ENCODE measurements at regions not wholly inside any gene's neighbourhood (a gene's known extent, or its start where the extent isn't known, plus 50 kb on each side); places are given as distances from the start of the nearest gene placed in this dataset.

DNA sequence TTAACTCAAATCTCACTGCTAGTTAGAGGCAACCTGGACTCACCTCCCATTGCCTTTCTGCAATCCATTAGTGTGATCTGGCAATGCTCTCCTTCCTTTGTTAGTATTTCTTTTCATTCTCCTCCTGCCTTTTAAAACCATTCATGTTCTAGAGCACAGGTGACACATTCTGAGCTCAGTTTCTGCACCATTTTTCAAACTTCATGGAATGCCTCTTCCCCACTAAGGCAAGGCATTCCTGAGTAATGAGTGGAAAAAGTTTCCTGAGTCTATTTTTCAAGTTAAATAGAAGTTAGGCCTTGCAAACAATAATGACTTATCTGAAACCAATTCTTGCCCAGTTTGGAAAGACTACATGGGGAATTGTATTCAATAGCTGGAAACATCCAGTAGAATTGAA lies 1001.8 kb downstream of the BCL11B start:
- TF ChIP-seq, protein P1, sequence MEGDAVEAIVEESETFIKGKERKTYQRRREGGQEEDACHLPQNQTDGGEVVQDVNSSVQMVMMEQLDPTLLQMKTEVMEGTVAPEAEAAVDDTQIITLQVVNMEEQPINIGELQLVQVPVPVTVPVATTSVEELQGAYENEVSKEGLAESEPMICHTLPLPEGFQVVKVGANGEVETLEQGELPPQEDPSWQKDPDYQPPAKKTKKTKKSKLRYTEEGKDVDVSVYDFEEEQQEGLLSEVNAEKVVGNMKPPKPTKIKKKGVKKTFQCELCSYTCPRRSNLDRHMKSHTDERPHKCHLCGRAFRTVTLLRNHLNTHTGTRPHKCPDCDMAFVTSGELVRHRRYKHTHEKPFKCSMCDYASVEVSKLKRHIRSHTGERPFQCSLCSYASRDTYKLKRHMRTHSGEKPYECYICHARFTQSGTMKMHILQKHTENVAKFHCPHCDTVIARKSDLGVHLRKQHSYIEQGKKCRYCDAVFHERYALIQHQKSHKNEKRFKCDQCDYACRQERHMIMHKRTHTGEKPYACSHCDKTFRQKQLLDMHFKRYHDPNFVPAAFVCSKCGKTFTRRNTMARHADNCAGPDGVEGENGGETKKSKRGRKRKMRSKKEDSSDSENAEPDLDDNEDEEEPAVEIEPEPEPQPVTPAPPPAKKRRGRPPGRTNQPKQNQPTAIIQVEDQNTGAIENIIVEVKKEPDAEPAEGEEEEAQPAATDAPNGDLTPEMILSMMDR (conservative IDR thresholded peaks at IDR 0.05; ENCODE audit: low read depth, low read length), result no peak

GRCh38 chr14:98274596-98274995 lies 997.4 kb downstream of the BCL11B start:
- no peak for DNase-seq (ENCODE audit: low read depth)
- TF ChIP-seq, protein P1 (conservative IDR thresholded peaks at IDR 0.05; ENCODE audit: low read depth, low read length), result no peak
- no peak overlapping the region for H3K4me3 ChIP-seq (ENCODE audit: low read length)

More for the DNA sequence above, 1001.8 kb downstream of the BCL11B start:
- no peak overlapping the region for H3K4me3 ChIP-seq (ENCODE audit: low read length)
- DNase-seq (ENCODE audit: low read depth), result no peak

DNA sequence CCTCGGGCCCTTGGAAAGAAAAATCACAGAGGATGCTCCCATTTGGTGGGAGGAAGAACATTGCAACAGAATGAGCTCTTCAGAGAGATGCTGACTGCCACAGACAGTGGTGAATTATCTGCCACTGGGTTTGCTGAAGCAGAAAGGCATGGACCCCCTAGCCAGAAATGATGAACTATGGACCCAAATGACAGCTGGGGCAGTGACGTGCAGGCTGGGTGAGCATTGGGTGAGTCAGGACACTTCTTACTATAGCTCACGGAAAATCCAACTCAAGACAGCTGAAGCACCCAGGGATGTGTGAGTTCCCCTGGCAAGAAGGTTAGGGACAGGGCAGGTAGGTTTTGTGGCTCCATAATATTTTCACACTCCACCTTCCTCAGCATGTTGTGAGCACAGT lies 993.2 kb downstream of the BCL11B start:
- no peak for DNase-seq (ENCODE audit: low read depth)
- no peak overlapping the region for H3K4me3 ChIP-seq (ENCODE audit: low read length)
- TF ChIP-seq, protein P1 (conservative IDR thresholded peaks at IDR 0.05; ENCODE audit: low read depth, low read length), result no peak

- TF ChIP-seq, protein P1 (conservative IDR thresholded peaks at IDR 0.05; ENCODE audit: low read depth, low read length), result no peak
- DNase-seq (ENCODE audit: low read depth), result no peak
- no peak overlapping the region for H3K4me3 ChIP-seq (ENCODE audit: low read length)
Measured at GRCh38 chr14:98280436-98280835, 991.6 kb downstream of the BCL11B start.

DNA sequence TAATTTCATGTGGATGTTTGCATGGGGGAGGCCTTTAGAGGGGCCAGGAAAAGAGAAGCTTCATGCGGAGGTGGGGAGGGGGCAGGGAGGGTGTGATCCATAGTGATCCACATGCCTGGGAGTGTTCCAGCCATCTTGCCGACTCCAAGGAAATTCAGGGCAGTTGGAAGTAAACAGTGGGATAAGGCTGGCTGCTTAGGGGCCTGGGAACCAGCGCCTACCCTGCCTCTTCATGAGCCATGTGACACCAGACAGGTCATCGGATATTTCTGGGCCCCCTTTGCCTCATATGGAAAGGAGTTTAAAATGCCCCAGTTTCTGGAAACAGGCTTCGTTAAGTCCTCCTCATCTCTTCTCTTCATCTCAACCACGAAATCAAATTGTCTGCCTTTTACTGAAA lies 983.2 kb downstream of the BCL11B start:
- no peak overlapping the region for H3K4me3 ChIP-seq (ENCODE audit: low read length)
- TF ChIP-seq, protein P1 (conservative IDR thresholded peaks at IDR 0.05; ENCODE audit: low read depth, low read length), result no peak
- DNase-seq (ENCODE audit: low read depth), result no peak

DNA sequence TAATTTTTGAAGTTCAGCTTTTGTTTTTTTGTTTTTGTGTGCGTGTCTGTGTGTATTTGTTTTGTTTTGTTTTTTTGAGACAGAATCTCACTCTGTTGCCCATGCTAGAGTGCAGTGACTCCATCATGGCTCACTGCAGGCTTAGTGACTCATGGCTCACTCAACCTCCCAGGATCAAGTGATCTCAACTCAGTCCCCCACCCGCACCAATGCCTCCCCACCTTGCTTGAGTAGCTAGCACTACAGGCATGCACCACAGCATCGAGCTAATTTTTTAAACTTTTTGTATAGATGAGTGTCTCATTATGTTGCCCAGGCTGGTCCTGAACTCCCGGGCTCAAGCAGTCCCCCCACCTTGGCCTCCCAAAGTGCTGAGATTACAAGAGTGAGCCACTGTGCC lies 981.4 kb downstream of the BCL11B start:
- no peak for DNase-seq (ENCODE audit: low read depth)
- TF ChIP-seq, protein P1 (conservative IDR thresholded peaks at IDR 0.05; ENCODE audit: low read depth, low read length), result no peak

GRCh38 chr14:98292191-98292590 lies 979.8 kb downstream of the BCL11B start:
- DNase-seq (ENCODE audit: low read depth), result no peak
- H3K4me3 ChIP-seq (ENCODE audit: low read length), result no peak overlapping the region
- TF ChIP-seq, protein P1 (conservative IDR thresholded peaks at IDR 0.05; ENCODE audit: low read depth, low read length), result no peak

More for the DNA sequence above, 981.4 kb downstream of the BCL11B start:
- no peak overlapping the region for H3K4me3 ChIP-seq (ENCODE audit: low read length)

Data from retinal pigment epithelial cell (primary cell).